ENCODE measurements at regions not wholly inside any gene's neighbourhood (a gene's known extent, or its start where the extent isn't known, plus 50 kb on each side); places are given as distances from the start of the nearest gene placed in this dataset.

GRCh38 chr14:101174980-101175606, 271.6 kb upstream of the RTL1 start:
- DNase-seq (ENCODE audit: low read depth): no peak
- no peak overlapping the region for H3K4me3 ChIP-seq (ENCODE audit: control insufficient read depth, low read depth, low read length)
- no peak for TF ChIP-seq CTCF (conservative IDR thresholded peaks at IDR 0.05; ENCODE audit: control insufficient read depth, insufficient read depth, low read depth, low read length)

- no peak for DNase-seq (ENCODE audit: low read depth)
- no peak overlapping the region for H3K4me3 ChIP-seq (ENCODE audit: control insufficient read depth, low read depth, low read length)
- no peak for TF ChIP-seq CTCF (conservative IDR thresholded peaks at IDR 0.05; ENCODE audit: control insufficient read depth, insufficient read depth, low read depth, low read length)
Observed at GRCh38 chr14:101175731-101176534, 272.4 kb upstream of the RTL1 start.

GRCh38 chr14:101176535-101177205, 273.1 kb upstream of the RTL1 start:
- no peak for TF ChIP-seq CTCF (conservative IDR thresholded peaks at IDR 0.05; ENCODE audit: control insufficient read depth, insufficient read depth, low read depth, low read length)
- H3K4me3 ChIP-seq (ENCODE audit: control insufficient read depth, low read depth, low read length): no peak overlapping the region
- no peak for DNase-seq (ENCODE audit: low read depth)

- DNase-seq (ENCODE audit: low read depth): no peak
- no peak overlapping the region for H3K4me3 ChIP-seq (ENCODE audit: control insufficient read depth, low read depth, low read length)
Observed at GRCh38 chr14:101177301-101177971, 273.9 kb upstream of the RTL1 start.

GRCh38 chr14:101178184-101179072, 274.9 kb upstream of the RTL1 start:
- no peak for TF ChIP-seq CTCF (conservative IDR thresholded peaks at IDR 0.05; ENCODE audit: control insufficient read depth, insufficient read depth, low read depth, low read length)
- no peak for DNase-seq (ENCODE audit: low read depth)
- H3K4me3 ChIP-seq (ENCODE audit: control insufficient read depth, low read depth, low read length): no peak overlapping the region

More at GRCh38 chr14:101177301-101177971, 273.9 kb upstream of the RTL1 start:
- TF ChIP-seq CTCF (conservative IDR thresholded peaks at IDR 0.05; ENCODE audit: control insufficient read depth, insufficient read depth, low read depth, low read length): no peak
